Anterior cingulate cortex (tissue), 58 donors: ENCODE measurements at regions not wholly inside any gene's neighbourhood (a gene's known extent, or its start where the extent isn't known, plus 50 kb on each side); places are given as distances from the start of the nearest gene placed in this dataset.
"Not testable (repeated sequence)": the region's sequence is repeated elsewhere in the genome, so short reads cannot be mapped to it uniquely, and the experiment has no call there.

ENCODE experiments used
- DNase-seq, 58 donors: peaks; one replicate each; lab custom pipeline; 2025; lab: John Stamatoyannopoulos, UW

- DNase-seq, result not testable (repeated sequence)
Measured at GRCh38 chr4:133264251-133264650, 115.2 kb downstream of the PCDH10 start.

GRCh38 chr4:133263104-133263503 is 114.0 kb downstream of the PCDH10 start:
- DNase-seq, result no peak

GRCh38 chr4:133247861-133248260 is 98.8 kb downstream of the PCDH10 start:
- DNase-seq, result no peak

- no peak for DNase-seq
Measured at GRCh38 chr4:133245226-133245625, 96.1 kb downstream of the PCDH10 start.
